ENCODE measurements at regions not wholly inside any gene's neighbourhood (a gene's known extent, or its start where the extent isn't known, plus 50 kb on each side); places are given as distances from the start of the nearest gene placed in this dataset.
A peak's percentile ranks its signal among the peaks of the same experiment; 100 is the strongest.

GRCh38 chr11:82024760-82025159, 708.9 kb downstream of the FAM181B start:
- Histone ChIP-seq H3K27ac (ENCODE audit: low read depth in 2 of 2, low read length in 2 of 2) (no peak overlapping the region), H3K9me3 (ENCODE audit: control insufficient read depth in 2 of 3, insufficient read depth in 1 of 3, low read length in 3 of 3) (no peaks in the 10 kb centered on the region), H3K36me3 (ENCODE audit: control insufficient read depth in 2 of 3, insufficient read depth in 3 of 3, low read length in 3 of 3) (no peaks in the 10 kb centered on the region), H3K9ac (ENCODE audit: low read length in 3 of 3) (no peak overlapping the region), H3K4me3 (ENCODE audit: low read length in 3 of 3) (no peak overlapping the region), H3K27me3 (ENCODE audit: control insufficient read depth, insufficient read depth, low read length) (no peaks in the 10 kb centered on the region), H3K4me1 (ENCODE audit: control insufficient read depth in 2 of 3, insufficient read depth in 2 of 3, low read depth in 1 of 3, low read length in 3 of 3) (no peaks in the 10 kb centered on the region)
- no peak for DNase-seq
- no peak for TF ChIP-seq CTCF (IDR thresholded peaks at IDR 0.05; ENCODE audit: borderline replicate concordance, extremely low read depth, insufficient read depth)
- intact Hi-C loops (cut with DNase I): no loop called here
- no peak for FAIRE-seq

- no peak for TF ChIP-seq CTCF (IDR thresholded peaks at IDR 0.05; ENCODE audit: borderline replicate concordance, extremely low read depth, insufficient read depth)
- DNase-seq (peak in 2 of 5 donors; percentile 31 to 47), FAIRE-seq (peak; percentile 87)
- no peaks in the 10 kb centered on the region for H3K36me3 ChIP-seq (ENCODE audit: control insufficient read depth in 2 of 3, insufficient read depth in 3 of 3, low read length in 3 of 3)
- H3K4me1 ChIP-seq (ENCODE audit: control insufficient read depth in 2 of 3, insufficient read depth in 2 of 3, low read depth in 1 of 3, low read length in 3 of 3): peaks cover 0 to 2% (median 0%) of the 10 kb centered on the region in 3 donors
- no peak overlapping the region for H3K9ac ChIP-seq (ENCODE audit: low read length in 3 of 3)
- H3K27me3 ChIP-seq (ENCODE audit: control insufficient read depth, insufficient read depth, low read length): no peaks in the 10 kb centered on the region
- peak overlapping the region in 1 of 2 donors; percentile 6 for H3K27ac ChIP-seq (ENCODE audit: low read depth in 2 of 2, low read length in 2 of 2)
- intact Hi-C loops (cut with DNase I): no loop called here
- H3K9me3 ChIP-seq (ENCODE audit: control insufficient read depth in 2 of 3, insufficient read depth in 1 of 3, low read length in 3 of 3): no peaks in the 10 kb centered on the region
- H3K4me3 ChIP-seq (ENCODE audit: low read length in 3 of 3): no peak overlapping the region
Observed at GRCh38 chr11:82012276-82012675, 721.4 kb downstream of the FAM181B start.

- no peak for TF ChIP-seq CTCF (IDR thresholded peaks at IDR 0.05; ENCODE audit: borderline replicate concordance, extremely low read depth, insufficient read depth)
- no peaks in the 10 kb centered on the region for H3K36me3 ChIP-seq (ENCODE audit: control insufficient read depth in 2 of 3, insufficient read depth in 3 of 3, low read length in 3 of 3)
- H3K9me3 ChIP-seq (ENCODE audit: control insufficient read depth in 2 of 3, insufficient read depth in 1 of 3, low read length in 3 of 3): no peaks in the 10 kb centered on the region
- H3K9ac ChIP-seq (ENCODE audit: low read length in 3 of 3): no peak overlapping the region
- no peak overlapping the region for H3K4me3 ChIP-seq (ENCODE audit: low read length in 3 of 3)
- intact Hi-C loops (cut with DNase I): no loop called here
- FAIRE-seq: no peak
- no peaks in the 10 kb centered on the region for H3K27me3 ChIP-seq (ENCODE audit: control insufficient read depth, insufficient read depth, low read length)
- H3K27ac ChIP-seq (ENCODE audit: low read depth in 2 of 2, low read length in 2 of 2): no peak overlapping the region
- DNase-seq: no peak
- H3K4me1 ChIP-seq (ENCODE audit: control insufficient read depth in 2 of 3, insufficient read depth in 2 of 3, low read depth in 1 of 3, low read length in 3 of 3): no peaks in the 10 kb centered on the region
Observed at GRCh38 chr11:82009133-82009532, 724.5 kb downstream of the FAM181B start.

GRCh38 chr11:82007521-82007920, 726.1 kb downstream of the FAM181B start:
- no peak overlapping the region for H3K4me3 ChIP-seq (ENCODE audit: low read length in 3 of 3)
- intact Hi-C loops (cut with DNase I): no loop called here
- FAIRE-seq: peak; percentile 87

More at GRCh38 chr11:82007521-82007920, 726.1 kb downstream of the FAM181B start:
- Histone ChIP-seq H3K9me3 (ENCODE audit: control insufficient read depth in 2 of 3, insufficient read depth in 1 of 3, low read length in 3 of 3) (no peaks in the 10 kb centered on the region), H3K9ac (ENCODE audit: low read length in 3 of 3) (no peak overlapping the region), H3K27me3 (ENCODE audit: control insufficient read depth, insufficient read depth, low read length) (no peaks in the 10 kb centered on the region), H3K36me3 (ENCODE audit: control insufficient read depth in 2 of 3, insufficient read depth in 3 of 3, low read length in 3 of 3) (no peaks in the 10 kb centered on the region), H3K27ac (ENCODE audit: low read depth in 2 of 2, low read length in 2 of 2) (no peak overlapping the region), H3K4me1 (ENCODE audit: control insufficient read depth in 2 of 3, insufficient read depth in 2 of 3, low read depth in 1 of 3, low read length in 3 of 3) (no peaks in the 10 kb centered on the region)
- no peak for TF ChIP-seq CTCF (IDR thresholded peaks at IDR 0.05; ENCODE audit: borderline replicate concordance, extremely low read depth, insufficient read depth)
- peak in 1 of 5 donors; percentile 32 for DNase-seq
